HG02610 (cell line): ENCODE measurements at regions not wholly inside any gene's neighbourhood (a gene's known extent, or its start where the extent isn't known, plus 50 kb on each side); places are given as distances from the start of the nearest gene placed in this dataset.
A peak's percentile ranks its signal among the peaks of the same experiment; 100 is the strongest.
"Not testable (repeated sequence)": the region's sequence is repeated elsewhere in the genome, so short reads cannot be mapped to it uniquely, and the experiment has no call there.

ENCODE experiments used
- ATAC-seq: cut with Tn5 transposase; IDR thresholded peaks from one replicate; pipeline ENCODE4 v1.9.1; 2021; ENCODE audit warnings: mild to moderate bottlenecking, moderate library complexity; ENCODE audit not compliant: unreplicated experiment

GRCh38 chr6:140649502-140649901, 1275.1 kb upstream of the CITED2 start:
- ATAC-seq: not testable (repeated sequence)

GRCh38 chr6:140647322-140647721, 1272.9 kb upstream of the CITED2 start:
- not testable (repeated sequence) for ATAC-seq

GRCh38 chr6:140644017-140644416, 1269.6 kb upstream of the CITED2 start:
- no peak for ATAC-seq

- peak; percentile 79 for ATAC-seq
Observed at GRCh38 chr6:140641412-140641811, 1267.0 kb upstream of the CITED2 start.

GRCh38 chr6:140636908-140637402, 1262.5 kb upstream of the CITED2 start:
- peak; percentile 4 for ATAC-seq

- peak; percentile 79 for ATAC-seq
Observed at GRCh38 chr6:140636271-140636907, 1261.9 kb upstream of the CITED2 start.

GRCh38 chr6:140627002-140627401, 1252.6 kb upstream of the CITED2 start:
- no peak for ATAC-seq

- no peak for ATAC-seq
Observed at GRCh38 chr6:140623498-140623897, 1249.0 kb upstream of the CITED2 start.

GRCh38 chr6:140620496-140620895, 1246.0 kb upstream of the CITED2 start:
- ATAC-seq: no peak

- ATAC-seq: no peak
Observed at GRCh38 chr6:140609956-140610355, 1235.5 kb upstream of the CITED2 start.

GRCh38 chr6:140609321-140609720, 1234.9 kb upstream of the CITED2 start:
- ATAC-seq: no peak

GRCh38 chr6:140604786-140605185, 1230.3 kb upstream of the CITED2 start:
- no peak for ATAC-seq

- ATAC-seq: peak; percentile 51
Observed at GRCh38 chr6:140602431-140603248, 1228.2 kb upstream of the CITED2 start.

GRCh38 chr6:140601021-140601808, 1226.8 kb upstream of the CITED2 start:
- no peak for ATAC-seq

- no peak for ATAC-seq
Observed at GRCh38 chr6:140599916-140600315, 1225.5 kb upstream of the CITED2 start.

- ATAC-seq: no peak
Observed at GRCh38 chr6:140597181-140597580, 1222.7 kb upstream of the CITED2 start.

GRCh38 chr6:140594806-140595128, 1220.3 kb upstream of the CITED2 start:
- ATAC-seq: no peak

- no peak for ATAC-seq
Observed at GRCh38 chr6:140592877-140593276, 1218.4 kb upstream of the CITED2 start.

GRCh38 chr6:140590641-140591040, 1216.2 kb upstream of the CITED2 start:
- no peak for ATAC-seq

- peak; percentile 98 for ATAC-seq
Observed at GRCh38 chr6:140586426-140587061, 1212.1 kb upstream of the CITED2 start.

GRCh38 chr6:140581601-140582000, 1207.2 kb upstream of the CITED2 start:
- ATAC-seq: no peak
